ENCODE measurements at regions not wholly inside any gene's neighbourhood (a gene's known extent, or its start where the extent isn't known, plus 50 kb on each side); places are given as distances from the start of the nearest gene placed in this dataset.

- TF ChIP-seq CTCF (IDR thresholded peaks at IDR 0.05) (no peak), EZH2 (IDR thresholded peaks at IDR 0.05) (no peak), EZH2phosphoT487 (IDR thresholded peaks at IDR 0.05) (no peak)
Observed at GRCh38 chr18:22836932-22837331, 96.2 kb upstream of the RBBP8 start.
